ENCODE measurements at regions not wholly inside any gene's neighbourhood (a gene's known extent, or its start where the extent isn't known, plus 50 kb on each side); places are given as distances from the start of the nearest gene placed in this dataset.
"Not testable (repeated sequence)": the region's sequence is repeated elsewhere in the genome, so short reads cannot be mapped to it uniquely, and the experiment has no call there.

- no peak for DNase-seq (ENCODE audit: low spot score)
Measured at GRCh38 chr16:22719945-22720344, 94.0 kb upstream of the HS3ST2 start.

GRCh38 chr16:22721511-22722100, 92.4 kb upstream of the HS3ST2 start:
- DNase-seq (ENCODE audit: low spot score): peak; percentile 49

GRCh38 chr16:22722551-22723541, 91.1 kb upstream of the HS3ST2 start:
- DNase-seq (ENCODE audit: low spot score): not testable (repeated sequence)

- no peak for DNase-seq (ENCODE audit: low spot score)
Measured at GRCh38 chr16:22726868-22727267, 87.1 kb upstream of the HS3ST2 start.

GRCh38 chr16:22727285-22728166, 86.4 kb upstream of the HS3ST2 start:
- DNase-seq (ENCODE audit: low spot score): no peak

GRCh38 chr16:22728167-22728836, 85.7 kb upstream of the HS3ST2 start:
- no peak for DNase-seq (ENCODE audit: low spot score)

- no peak for DNase-seq (ENCODE audit: low spot score)
Measured at GRCh38 chr16:22732400-22732799, 81.6 kb upstream of the HS3ST2 start.

- no peak for DNase-seq (ENCODE audit: low spot score)
Measured at GRCh38 chr16:22732959-22733358, 81.0 kb upstream of the HS3ST2 start.

- DNase-seq (ENCODE audit: low spot score): no peak
Measured at GRCh38 chr16:22734368-22734767, 79.6 kb upstream of the HS3ST2 start.

- DNase-seq (ENCODE audit: low spot score): no peak
Measured at GRCh38 chr16:22736791-22737190, 77.2 kb upstream of the HS3ST2 start.

GRCh38 chr16:22739077-22739476, 74.9 kb upstream of the HS3ST2 start:
- no peak for DNase-seq (ENCODE audit: low spot score)

- DNase-seq (ENCODE audit: low spot score): no peak
Measured at GRCh38 chr16:22743401-22743800, 70.6 kb upstream of the HS3ST2 start.

- no peak for DNase-seq (ENCODE audit: low spot score)
Measured at GRCh38 chr16:22751104-22751667, 62.8 kb upstream of the HS3ST2 start.

GRCh38 chr16:22751685-22752084, 62.3 kb upstream of the HS3ST2 start:
- DNase-seq (ENCODE audit: low spot score): no peak

GRCh38 chr16:22753451-22753850, 60.5 kb upstream of the HS3ST2 start:
- no peak for DNase-seq (ENCODE audit: low spot score)

- no peak for DNase-seq (ENCODE audit: low spot score)
Measured at GRCh38 chr16:22754577-22754976, 59.4 kb upstream of the HS3ST2 start.

- DNase-seq (ENCODE audit: low spot score): no peak
Measured at GRCh38 chr16:22757202-22757601, 56.8 kb upstream of the HS3ST2 start.

GRCh38 chr16:22762486-22762885, 51.5 kb upstream of the HS3ST2 start:
- no peak for DNase-seq (ENCODE audit: low spot score)

- no peak for DNase-seq (ENCODE audit: low spot score)
Measured at GRCh38 chr16:22763437-22764080, 50.4 kb upstream of the HS3ST2 start.
